ENCODE measurements at regions not wholly inside any gene's neighbourhood (a gene's known extent, or its start where the extent isn't known, plus 50 kb on each side); places are given as distances from the start of the nearest gene placed in this dataset.

DNA sequence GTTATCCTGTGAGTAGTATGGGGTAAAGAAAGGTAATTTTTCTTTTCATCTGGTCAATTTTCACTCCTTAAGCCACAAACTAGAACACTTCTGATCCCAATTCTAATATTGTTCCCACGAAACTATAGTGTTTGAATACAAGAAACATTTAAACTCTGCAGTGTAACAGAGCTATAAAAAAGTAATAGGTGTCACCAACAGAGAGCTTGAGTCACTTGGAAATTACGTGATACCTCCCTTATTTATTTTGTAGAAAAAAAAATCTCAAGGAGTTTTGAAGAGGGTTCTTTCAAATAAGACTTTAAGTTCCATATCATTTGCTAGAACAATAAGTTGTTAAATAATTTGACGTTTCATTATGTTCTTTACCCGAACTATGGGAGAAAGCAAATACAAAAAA is 959.4 kb downstream of the JRKL start:
- DNase-seq, result no peak

GRCh38 chr11:97351939-97352338 is 962.1 kb downstream of the JRKL start:
- DNase-seq, result no peak

- DNase-seq, result no peak
Observed at GRCh38 chr11:97354026-97354425, 964.2 kb downstream of the JRKL start.

DNA sequence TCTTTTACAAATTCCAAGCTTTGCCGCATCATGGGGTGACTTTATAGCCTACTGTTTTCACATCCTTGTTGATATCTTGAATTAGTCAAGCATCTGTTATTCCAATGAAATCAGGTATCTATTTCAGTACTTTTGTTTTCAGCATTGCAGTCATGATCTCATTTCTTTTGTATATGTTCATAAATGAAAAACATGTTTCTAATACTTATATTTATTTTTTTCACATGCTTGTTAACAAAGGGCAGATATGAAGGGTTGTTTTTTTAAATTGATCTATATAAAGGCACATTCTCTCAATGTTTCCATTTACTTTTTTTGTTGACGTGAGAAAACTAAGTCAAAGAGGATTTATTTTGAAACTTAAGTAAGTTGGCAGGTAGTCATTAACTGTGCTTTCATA is 964.8 kb downstream of the JRKL start:
- no peak for DNase-seq

GRCh38 chr11:97355230-97355629 is 965.4 kb downstream of the JRKL start:
- no peak for DNase-seq

- DNase-seq, result no peak
Observed at GRCh38 chr11:97356144-97356543, 966.3 kb downstream of the JRKL start.

DNA sequence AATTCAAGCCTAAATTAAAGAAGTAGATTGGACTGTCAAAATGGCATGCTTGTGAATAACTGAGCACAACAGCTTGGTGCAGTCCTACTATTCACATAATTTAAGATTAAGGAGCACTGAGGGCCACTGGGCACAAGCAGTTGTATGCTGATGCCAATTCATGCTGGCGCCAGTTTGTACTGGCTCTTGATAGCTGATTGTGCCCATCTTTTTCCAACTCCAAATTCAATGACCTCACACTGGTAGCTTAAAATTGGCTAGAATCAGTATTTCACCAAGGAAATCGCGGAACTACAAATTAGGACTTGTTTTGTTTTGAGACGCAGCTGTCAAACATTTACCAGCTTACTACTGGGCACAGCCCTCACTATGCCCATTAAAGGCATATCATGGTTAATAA is 969.2 kb downstream of the JRKL start:
- DNase-seq, result no peak

GRCh38 chr11:97361812-97362378 is 972.1 kb downstream of the JRKL start:
- no peak for DNase-seq

GRCh38 chr11:97363331-97363730 is 973.5 kb downstream of the JRKL start:
- no peak for DNase-seq

- no peak for DNase-seq
Observed at GRCh38 chr11:97364047-97364446, 974.2 kb downstream of the JRKL start.

GRCh38 chr11:97367406-97368083 is 977.7 kb downstream of the JRKL start:
- no peak for DNase-seq

- DNase-seq, result no peak
Observed at GRCh38 chr11:97389270-97389669, 999.5 kb downstream of the JRKL start.

DNA sequence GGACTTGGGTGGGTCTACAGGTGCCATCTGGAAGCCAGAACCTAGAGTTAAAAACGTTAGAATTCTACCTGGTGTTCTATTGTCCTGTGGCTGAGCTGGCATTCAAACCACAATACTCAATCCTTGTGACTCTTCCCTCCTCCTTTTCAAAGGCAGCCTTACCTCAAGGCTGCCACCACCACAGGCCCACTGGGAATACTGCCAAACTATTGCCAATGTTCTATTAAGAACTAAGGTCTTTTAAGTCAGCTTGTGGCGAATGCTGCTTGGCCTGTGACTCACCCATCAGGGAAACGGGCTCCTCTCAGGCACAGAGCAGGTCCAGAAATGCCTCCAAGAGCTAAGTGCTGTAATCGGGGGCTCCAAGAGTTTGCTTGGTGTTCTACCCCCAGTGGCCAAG is 1008.4 kb downstream of the JRKL start:
- no peak for DNase-seq

DNA sequence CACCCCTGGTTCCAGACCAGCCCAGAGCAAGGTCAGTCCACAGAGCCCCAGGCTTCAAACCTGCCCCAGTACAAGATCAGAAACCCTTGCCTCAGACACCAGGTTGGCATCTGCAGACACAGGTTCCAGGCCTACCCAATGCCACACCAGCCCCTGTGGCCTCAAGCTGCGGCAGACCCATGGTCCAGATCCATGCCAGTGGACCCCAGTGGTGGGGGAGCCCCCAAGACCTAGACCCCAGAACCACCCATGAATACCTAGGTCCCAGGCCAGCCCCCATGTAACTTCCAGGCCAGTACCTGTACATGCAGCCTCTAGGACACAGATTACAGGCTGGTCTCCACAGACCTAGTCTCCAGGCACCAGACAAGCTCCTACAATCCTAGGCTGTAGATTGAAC is 1019.3 kb downstream of the JRKL start:
- DNase-seq, result no peak

GRCh38 chr11:97414801-97415200 is 1025.0 kb downstream of the JRKL start:
- DNase-seq, result no peak

- DNase-seq, result no peak
Observed at GRCh38 chr11:97419729-97420128, 1029.9 kb downstream of the JRKL start.

GRCh38 chr11:97428247-97428790 is 1038.5 kb downstream of the JRKL start:
- no peak for DNase-seq

- no peak for DNase-seq
Observed at GRCh38 chr11:97430877-97431276, 1041.1 kb downstream of the JRKL start.

GRCh38 chr11:97432926-97433325 is 1043.1 kb downstream of the JRKL start:
- no peak for DNase-seq

- DNase-seq, result no peak
Observed at GRCh38 chr11:97445561-97445960, 1055.7 kb downstream of the JRKL start.

DNA sequence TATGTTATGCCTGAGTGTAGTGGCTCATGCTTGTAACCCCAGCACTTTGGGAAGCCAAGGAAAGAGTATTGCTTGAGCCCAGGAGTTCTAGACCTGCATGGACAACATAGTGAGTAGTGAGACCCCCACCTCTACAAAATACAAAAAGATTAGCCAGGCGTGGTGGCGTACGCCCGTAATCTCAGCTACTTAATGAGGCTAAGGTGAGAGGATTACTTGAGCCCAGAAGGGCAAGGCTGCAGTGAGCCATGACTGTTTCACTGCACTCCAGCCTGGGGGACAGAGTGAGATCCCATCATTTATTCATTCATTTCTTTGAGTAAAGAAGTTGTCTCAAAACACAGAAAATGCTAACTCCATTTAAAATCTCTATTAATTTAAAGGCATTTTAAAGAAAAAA is 1061.6 kb downstream of the JRKL start:
- no peak for DNase-seq

DNA sequence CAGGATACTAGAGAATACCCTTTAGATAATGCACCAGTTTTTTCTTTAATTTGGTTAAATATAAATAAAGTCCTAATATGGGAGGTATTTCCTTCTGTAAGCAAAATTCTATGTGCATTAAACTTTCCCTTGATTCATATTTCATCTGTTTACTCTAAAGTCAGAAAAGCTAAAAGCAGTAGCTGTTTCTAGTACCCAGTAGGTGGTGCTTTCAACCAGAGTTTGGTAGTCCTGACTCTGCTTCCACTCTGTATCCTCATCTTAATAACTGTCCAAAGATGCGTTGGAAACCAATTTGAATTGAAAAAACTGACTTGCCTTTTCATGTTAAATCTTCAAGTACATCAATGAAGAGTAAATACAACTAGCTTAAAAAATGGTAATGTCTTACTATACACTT is 1065.2 kb downstream of the JRKL start:
- no peak for DNase-seq

DNA sequence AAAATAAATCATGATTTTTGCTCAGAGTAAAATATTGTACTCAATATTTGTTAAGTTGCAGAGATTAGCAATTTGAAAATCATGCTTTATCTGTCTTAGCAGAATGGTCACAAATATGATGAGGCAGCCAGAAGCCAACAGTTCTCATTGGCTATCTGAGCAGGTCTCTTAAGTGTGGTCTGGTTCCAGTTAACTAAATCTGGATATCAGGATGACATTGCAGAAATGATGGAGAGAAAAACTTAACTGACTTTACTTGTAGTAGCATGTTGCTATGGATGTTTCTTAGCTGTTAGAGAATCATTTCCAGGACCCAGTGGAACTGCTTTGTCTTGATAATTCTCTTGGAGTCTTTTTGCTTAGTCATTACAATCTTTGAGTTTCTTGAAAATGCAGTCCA is 1070.3 kb downstream of the JRKL start:
- DNase-seq, result no peak

DNA sequence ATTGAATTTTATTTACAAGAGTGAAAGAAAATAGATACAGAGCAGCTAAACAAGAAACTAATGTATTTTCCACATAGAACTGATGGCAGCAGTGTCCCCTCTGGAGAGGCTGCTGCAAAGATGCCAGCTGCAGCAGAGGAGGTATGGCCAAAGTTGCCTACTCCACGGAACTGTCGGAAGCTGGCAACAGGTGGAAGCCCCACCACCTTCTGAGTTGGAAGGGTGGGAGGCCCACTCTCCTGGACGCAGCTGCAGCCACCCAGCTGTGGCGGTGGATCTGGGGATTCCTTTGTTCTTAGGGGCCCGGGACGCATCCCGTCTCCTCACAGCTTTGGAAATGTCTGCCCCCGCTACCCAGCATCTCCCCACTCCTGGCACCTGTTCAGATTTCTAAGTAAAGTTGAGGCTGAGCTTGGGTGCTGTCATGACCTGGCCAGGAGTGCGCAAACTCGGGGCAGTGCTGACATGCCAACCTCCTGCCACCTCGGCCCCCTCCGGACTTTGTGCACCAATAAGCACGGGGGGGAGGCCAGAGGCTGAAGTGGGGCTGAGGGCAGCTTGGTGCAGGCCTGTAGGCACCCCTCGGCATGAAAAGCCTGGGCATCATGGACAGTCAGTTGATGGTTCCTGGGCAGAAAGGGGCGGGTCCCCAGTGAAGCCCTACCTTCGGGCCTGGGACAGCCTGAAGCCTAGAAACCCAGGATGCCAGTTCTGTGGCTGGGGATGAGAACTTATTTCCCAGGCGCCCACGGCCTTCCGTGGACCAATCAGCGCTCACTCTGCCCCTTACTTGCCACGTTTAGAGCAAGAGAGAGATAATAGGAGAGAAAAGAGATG is 1071.4 kb downstream of the JRKL start:
- DNase-seq, result no peak
